NCI-H345 (cell line): ENCODE measurements at regions not wholly inside any gene's neighbourhood (a gene's known extent, or its start where the extent isn't known, plus 50 kb on each side); places are given as distances from the start of the nearest gene placed in this dataset.

Experiments used
- DNase-seq: peaks from one replicate; lab custom pipeline; 2025; lab: John Stamatoyannopoulos, UW

GRCh38 chr15:95286352-95286880, 1044.1 kb upstream of the NR2F2 start:
- no peak for DNase-seq

GRCh38 chr15:95287720-95288103, 1042.8 kb upstream of the NR2F2 start:
- DNase-seq: no peak

- no peak for DNase-seq
These were observed 1041.9 kb upstream of the NR2F2 start for GRCh38 chr15:95288626-95289025.

GRCh38 chr15:95290176-95290974, 1040.1 kb upstream of the NR2F2 start:
- no peak for DNase-seq

- DNase-seq: peak; percentile 20
These were observed 1038.5 kb upstream of the NR2F2 start for GRCh38 chr15:95291898-95292472.

GRCh38 chr15:95292785-95293450, 1037.6 kb upstream of the NR2F2 start:
- DNase-seq: no peak

- DNase-seq: no peak
These were observed 1037.0 kb upstream of the NR2F2 start for GRCh38 chr15:95293456-95294031.

GRCh38 chr15:95295363-95295762, 1035.1 kb upstream of the NR2F2 start:
- no peak for DNase-seq

GRCh38 chr15:95295896-95296625, 1034.4 kb upstream of the NR2F2 start:
- DNase-seq: no peak

GRCh38 chr15:95296643-95297042, 1033.9 kb upstream of the NR2F2 start:
- peak; percentile 60 for DNase-seq

GRCh38 chr15:95298729-95299128, 1031.8 kb upstream of the NR2F2 start:
- no peak for DNase-seq

GRCh38 chr15:95300958-95301357, 1029.5 kb upstream of the NR2F2 start:
- DNase-seq: no peak

- DNase-seq: no peak
These were observed 1028.3 kb upstream of the NR2F2 start for GRCh38 chr15:95302206-95302605.

- no peak for DNase-seq
These were observed 1027.7 kb upstream of the NR2F2 start for GRCh38 chr15:95302809-95303208.

GRCh38 chr15:95303713-95304112, 1026.8 kb upstream of the NR2F2 start:
- DNase-seq: no peak

- peak; percentile 33 for DNase-seq
These were observed 1026.2 kb upstream of the NR2F2 start for GRCh38 chr15:95304151-95304946.

GRCh38 chr15:95304947-95305400, 1025.5 kb upstream of the NR2F2 start:
- no peak for DNase-seq

GRCh38 chr15:95307115-95307514, 1023.4 kb upstream of the NR2F2 start:
- DNase-seq: no peak

- no peak for DNase-seq
These were observed 1011.3 kb upstream of the NR2F2 start for GRCh38 chr15:95319242-95319641.

GRCh38 chr15:95323796-95324195, 1006.7 kb upstream of the NR2F2 start:
- DNase-seq: no peak

GRCh38 chr15:95324656-95325055, 1005.8 kb upstream of the NR2F2 start:
- DNase-seq: no peak
